ENCODE measurements at regions not wholly inside any gene's neighbourhood (a gene's known extent, or its start where the extent isn't known, plus 50 kb on each side); places are given as distances from the start of the nearest gene placed in this dataset.

- TF ChIP-seq CTCF (IDR thresholded peaks at IDR 0.05) = no peak
- TF ChIP-seq EZH2 (IDR thresholded peaks at IDR 0.05; ENCODE audit: borderline replicate concordance, insufficient read depth, low read depth, low read length, poor library complexity, severe bottlenecking) = no peak
These were observed 110.8 kb downstream of the SNX5 start for GRCh38 chr20:17857639-17858449.
